ENCODE measurements at regions not wholly inside any gene's neighbourhood (a gene's known extent, or its start where the extent isn't known, plus 50 kb on each side); places are given as distances from the start of the nearest gene placed in this dataset.
"Not testable (repeated sequence)": the region's sequence is repeated elsewhere in the genome, so short reads cannot be mapped to it uniquely, and the experiment has no call there.

- ChIA-PET POLR2A (no interaction called here), CTCF (no interaction called here)
Observed at GRCh38 chr12:22808860-22809259, 183.9 kb downstream of the ETNK1 start.

- POLR2A ChIA-PET: no interaction called here
- CTCF ChIA-PET: no interaction called here
Observed at GRCh38 chr12:22810036-22810435, 185.1 kb downstream of the ETNK1 start.

- ChIA-PET POLR2A (no interaction called here), CTCF (no interaction called here)
Observed at GRCh38 chr12:22812531-22812930, 187.6 kb downstream of the ETNK1 start.

- ChIA-PET CTCF (no interaction called here), POLR2A (interaction anchor here (0.7 kb wide), 1 partner anchor 1992 kb away, joined by 3 read pairs; no protein-coding TSS in a partner anchor)
Observed at GRCh38 chr12:22821985-22822384, 197.0 kb downstream of the ETNK1 start.

- POLR2A ChIA-PET: no interaction called here
- CTCF ChIA-PET: no interaction called here
Observed at GRCh38 chr12:22826026-22826425, 201.1 kb downstream of the ETNK1 start.

GRCh38 chr12:22826446-22826981, 201.5 kb downstream of the ETNK1 start:
- CTCF ChIA-PET, POLR2A ChIA-PET: not testable (repeated sequence)

GRCh38 chr12:22828066-22828465, 203.1 kb downstream of the ETNK1 start:
- CTCF ChIA-PET: no interaction called here
- POLR2A ChIA-PET: no interaction called here

- CTCF ChIA-PET: no interaction called here
Observed at GRCh38 chr12:22835431-22835830, 210.5 kb downstream of the ETNK1 start.

GRCh38 chr12:22850185-22850584, 225.2 kb downstream of the ETNK1 start:
- CTCF ChIA-PET: no interaction called here
- POLR2A ChIA-PET: no interaction called here

More at GRCh38 chr12:22835431-22835830, 210.5 kb downstream of the ETNK1 start:
- POLR2A ChIA-PET: no interaction called here

GRCh38 chr12:22851532-22851931, 226.6 kb downstream of the ETNK1 start:
- ChIA-PET POLR2A (no interaction called here), CTCF (no interaction called here)

- ChIA-PET CTCF (no interaction called here), POLR2A (no interaction called here)
Observed at GRCh38 chr12:22855456-22855855, 230.5 kb downstream of the ETNK1 start.

GRCh38 chr12:22856178-22856577, 231.2 kb downstream of the ETNK1 start:
- CTCF ChIA-PET: no interaction called here
- POLR2A ChIA-PET: no interaction called here

GRCh38 chr12:22858849-22859570, 234.0 kb downstream of the ETNK1 start:
- ChIA-PET POLR2A (no interaction called here), CTCF (no interaction called here)

- CTCF ChIA-PET: no interaction called here
- POLR2A ChIA-PET: no interaction called here
Observed at GRCh38 chr12:22860926-22861325, 236.0 kb downstream of the ETNK1 start.

GRCh38 chr12:22865822-22866221, 240.9 kb downstream of the ETNK1 start:
- POLR2A ChIA-PET: no interaction called here
- CTCF ChIA-PET: no interaction called here

GRCh38 chr12:22866406-22866805, 241.4 kb downstream of the ETNK1 start:
- POLR2A ChIA-PET: no interaction called here
- CTCF ChIA-PET: no interaction called here

- ChIA-PET POLR2A (no interaction called here), CTCF (no interaction called here)
Observed at GRCh38 chr12:22874151-22874550, 249.2 kb downstream of the ETNK1 start.

GRCh38 chr12:22876262-22876661, 251.3 kb downstream of the ETNK1 start:
- ChIA-PET CTCF (interaction anchor here (1.0 kb wide), 1 partner anchor 8 kb away, joined by 3 read pairs; no protein-coding TSS in a partner anchor), POLR2A (no interaction called here)

GRCh38 chr12:22879203-22879602, 254.2 kb downstream of the ETNK1 start:
- ChIA-PET POLR2A (no interaction called here), CTCF (no interaction called here)

- CTCF ChIA-PET: no interaction called here
Observed at GRCh38 chr12:22880331-22880730, 255.4 kb downstream of the ETNK1 start.

GRCh38 chr12:22880807-22881206, 255.8 kb downstream of the ETNK1 start:
- ChIA-PET CTCF (no interaction called here), POLR2A (no interaction called here)

More at GRCh38 chr12:22880331-22880730, 255.4 kb downstream of the ETNK1 start:
- POLR2A ChIA-PET: no interaction called here

- ChIA-PET CTCF (no interaction called here), POLR2A (no interaction called here)
Observed at GRCh38 chr12:22881878-22882385, 257.0 kb downstream of the ETNK1 start.
